CD4-positive, alpha-beta T cell treated with Interleukin-15 for 4 hours (primary cell): ENCODE measurements at regions not wholly inside any gene's neighbourhood (a gene's known extent, or its start where the extent isn't known, plus 50 kb on each side); places are given as distances from the start of the nearest gene placed in this dataset.
"Not testable (repeated sequence)": the region's sequence is repeated elsewhere in the genome, so short reads cannot be mapped to it uniquely, and the experiment has no call there.

Experiments
- DNase-seq: peaks from one replicate; pipeline ENCODE4 v3.0.0-alpha.2; 2020; ENCODE audit warnings: low spot score

GRCh38 chr4:22630161-22630975 lies 62.4 kb upstream of the GBA3 start:
- not testable (repeated sequence) for DNase-seq

- DNase-seq: not testable (repeated sequence)
These were observed 61.6 kb upstream of the GBA3 start for GRCh38 chr4:22631167-22631566.

GRCh38 chr4:22634541-22635181 lies 58.1 kb upstream of the GBA3 start:
- no peak for DNase-seq

GRCh38 chr4:22635182-22635549 lies 57.6 kb upstream of the GBA3 start:
- not testable (repeated sequence) for DNase-seq

- no peak for DNase-seq
These were observed 57.0 kb upstream of the GBA3 start for GRCh38 chr4:22635692-22636091.

GRCh38 chr4:22637306-22637705 lies 55.4 kb upstream of the GBA3 start:
- no peak for DNase-seq
